ENCODE measurements at regions not wholly inside any gene's neighbourhood (a gene's known extent, or its start where the extent isn't known, plus 50 kb on each side); places are given as distances from the start of the nearest gene placed in this dataset.

GRCh38 chr11:38937709-38938108, 2339.7 kb upstream of the RAG2 start (continued):
- no peak for TF ChIP-seq CUX1 (IDR thresholded peaks at IDR 0.05; ENCODE audit: insufficient replicate concordance, low read depth, low read length)
- TF ChIP-seq BRCA1 (IDR thresholded peaks at IDR 0.05; ENCODE audit: low read depth, low read length) = no peak
- no peak for TF ChIP-seq SMAD5 (IDR thresholded peaks at IDR 0.05; ENCODE audit: low read depth)
- TF ChIP-seq ETV6 (conservative IDR thresholded peaks at IDR 0.05 in 1 of 2, IDR thresholded peaks at IDR 0.05 in 1 of 2; ENCODE audit: borderline replicate concordance in 1 of 2, low read depth in 1 of 2) = no peak
- TF ChIP-seq HSF1 (IDR thresholded peaks at IDR 0.05; ENCODE audit: low read depth, low read length) = no peak

- Histone ChIP-seq H3K4me3 (no peak overlapping the region), H3K9me3 (replicated peaks; ENCODE audit: control insufficient read depth, insufficient read depth, low read length) (no peaks in the 10 kb centered on the region), H2AFZ (ENCODE audit: control insufficient read depth, low read depth, low read length) (no peak overlapping the region), H3K27ac (ENCODE audit: control insufficient read depth, insufficient read depth) (no peak overlapping the region), H3K9ac (ENCODE audit: control insufficient read depth, insufficient read depth, low read length) (no peak overlapping the region), H3K36me3 (ENCODE audit: control insufficient read depth in 2 of 2, insufficient read depth in 2 of 2, low read length in 1 of 2) (no peaks in the 10 kb centered on the region), H3K4me2 (ENCODE audit: control insufficient read depth, insufficient read depth) (no peak overlapping the region), H3K4me1 (ENCODE audit: control insufficient read depth, insufficient read depth, low read length) (no peaks in the 10 kb centered on the region), H4K20me1 (ENCODE audit: control insufficient read depth, insufficient read depth) (no peaks in the 10 kb centered on the region), H3K79me2 (ENCODE audit: control insufficient read depth, insufficient read depth, low read length) (no peaks in the 10 kb centered on the region), H3K27me3 (replicated peaks in 1 of 2; ENCODE audit: control insufficient read depth in 2 of 2, insufficient read depth in 2 of 2, low read length in 1 of 2) (no peaks in the 10 kb centered on the region)
- in situ Hi-C loops (cut with MboI) = no loop called here
- intact Hi-C loops (cut with micrococcal nuclease; ENCODE audit: unreplicated experiment) = no loop called here
- RAD21 ChIA-PET (ENCODE audit: unreplicated experiment) = no interaction called here
- SMC1A ChIA-PET (ENCODE audit: uncharacterized antibody, unreplicated experiment) = no interaction called here
- FAIRE-seq = no peak
- POLR2A ChIA-PET = no interaction called here
- DNase-seq (ENCODE audit: low read depth, low spot score) = no peak
- no TSS peak for BruUV-seq (replicated peaks)
- CTCF ChIA-PET = no interaction called here
- no peak for ATAC-seq
- TF ChIP-seq IRF4 (IDR thresholded peaks at IDR 0.05; ENCODE audit: low read depth, low read length) = no peak
- TF ChIP-seq POU2F2 (IDR thresholded peaks at IDR 0.05; ENCODE audit: borderline replicate concordance, low read depth, low read length) = no peak
- TF ChIP-seq RELA (IDR thresholded peaks at IDR 0.05; ENCODE audit: borderline replicate concordance, partially characterized antibody) = no peak
- TF ChIP-seq MTA3 (IDR thresholded peaks at IDR 0.05; ENCODE audit: borderline replicate concordance, low read length) = no peak
- no peak for TF ChIP-seq MYC (IDR thresholded peaks at IDR 0.05; ENCODE audit: insufficient read depth, insufficient read length, insufficient replicate concordance, low read length, severe bottlenecking)
- TF ChIP-seq E2F4 (IDR thresholded peaks at IDR 0.05; ENCODE audit: low read depth, low read length) = no peak
- no peak for TF ChIP-seq ASH2L (IDR thresholded peaks at IDR 0.05; ENCODE audit: borderline replicate concordance, low read depth)
Measured at GRCh38 chr11:38935941-38936340, 2337.9 kb upstream of the RAG2 start.

Measured in GM12878 (cell line).